GM23338 (cell line): ENCODE measurements at regions not wholly inside any gene's neighbourhood (a gene's known extent, or its start where the extent isn't known, plus 50 kb on each side); places are given as distances from the start of the nearest gene placed in this dataset.

Experiments used
- ATAC-seq: fragments of 200-7000 bp; cut with Tn5 transposase; 3 replicates; pipeline ENCODE4 v1.9.1; 2020
- DNase-seq: peaks from one replicate; pipeline ENCODE4 v3.0.0-alpha.2; 2015; ENCODE audit warnings: low spot score
- H2AFZ ChIP-seq: fragments of 200-600 bp; sonication (generic); 2 replicates; pipeline ENCODE4 v1.8.0; 2016; ENCODE audit warnings: antibody characterized with exemption, mild to moderate bottlenecking, moderate library complexity
- H3F3A ChIP-seq: fragments of 200-600 bp; sonication (generic); replicated peaks from 2 replicates; pipeline ENCODE4 v1.8.0; 2017; ENCODE audit warnings: antibody characterized with exemption, mixed run types, low read depth
- H3K27ac ChIP-seq: fragments of 200-600 bp; sonication (generic); 2 replicates; pipeline ENCODE4 v1.6.1; 2016; ENCODE audit warnings: low read depth
- H3K27me3 ChIP-seq: fragments of 200-600 bp; sonication (generic); 2 replicates; pipeline ENCODE4 v1.8.0; 2016; ENCODE audit warnings: mild to moderate bottlenecking, mixed run types, moderate library complexity; ENCODE audit not compliant: insufficient read depth
- H3K36me3 ChIP-seq: fragments of 200-600 bp; sonication (generic); 2 replicates; pipeline ENCODE4 v1.8.0; 2016; ENCODE audit warnings: mild to moderate bottlenecking; ENCODE audit not compliant: insufficient read depth
- H3K4me1 ChIP-seq: fragments of 200-600 bp; sonication (generic); 2 replicates; pipeline ENCODE4 v1.8.0; 2016; ENCODE audit warnings: mild to moderate bottlenecking, moderate library complexity; ENCODE audit not compliant: insufficient read depth
- H3K4me2 ChIP-seq: fragments of 200-600 bp; sonication (generic); 2 replicates; pipeline ENCODE4 v1.7.1; 2017; ENCODE audit warnings: mixed run types
- H3K4me3 ChIP-seq: fragments of 200-600 bp; sonication (generic); 2 replicates; pipeline ENCODE4 v1.6.1; 2016; ENCODE audit warnings: mixed run types
- H3K79me2 ChIP-seq: fragments of 200-600 bp; sonication (generic); replicated peaks from 2 replicates; pipeline ENCODE4 v1.8.0; 2017; ENCODE audit warnings: mild to moderate bottlenecking; ENCODE audit not compliant: insufficient read depth
- H3K9me2 ChIP-seq: fragments of 200-600 bp; sonication (generic); 2 replicates; pipeline ENCODE4 v1.8.0; 2017; ENCODE audit not compliant: insufficient read depth
- H4K20me1 ChIP-seq: fragments of 200-600 bp; sonication (generic); replicated peaks from 2 replicates; pipeline ENCODE4 v1.8.0; 2017; ENCODE audit warnings: mild to moderate bottlenecking; ENCODE audit not compliant: insufficient read depth
- H3K27ac Mint-ChIP-seq: 2 replicates; pipeline ENCODE4 v1.8.0; 2020; ENCODE audit warnings: inconsistent platforms, mild to moderate bottlenecking, moderate library complexity, mixed read lengths
- H3K27me3 Mint-ChIP-seq: 3 replicates; pipeline ENCODE4 v1.8.0; 2022; ENCODE audit warnings: low read depth, mild to moderate bottlenecking, moderate library complexity, mixed read lengths, inconsistent platforms; ENCODE audit not compliant: insufficient read depth, poor library complexity
- H3K36me3 Mint-ChIP-seq: 3 replicates; pipeline ENCODE4 v1.8.0; 2021; ENCODE audit warnings: low read depth, mild to moderate bottlenecking, inconsistent platforms, moderate library complexity, mixed read lengths
- H3K4me1 Mint-ChIP-seq: 3 replicates; pipeline ENCODE4 v1.8.0; 2020; ENCODE audit warnings: mild to moderate bottlenecking, inconsistent platforms, mixed read lengths
- H3K4me3 Mint-ChIP-seq: 3 replicates; pipeline ENCODE4 v1.8.0; 2021; ENCODE audit warnings: moderate library complexity, mild to moderate bottlenecking, inconsistent platforms, mixed read lengths
- H3K9me3 Mint-ChIP-seq: 3 replicates; pipeline ENCODE4 v1.8.0; 2020; ENCODE audit warnings: moderate library complexity, mild to moderate bottlenecking, inconsistent platforms, mixed read lengths
- CREB1 ChIP-seq: fragments of 250-450 bp; sonication (Bioruptor Pico); IDR thresholded peaks from 2 replicates; pipeline ENCODE4 v1.5.0; 2020; ENCODE audit warnings: low read depth, mild to moderate bottlenecking, moderate library complexity
- EZH2 ChIP-seq: fragments of 200-600 bp; sonication (generic); IDR thresholded peaks from one replicate; pipeline ENCODE4 v1.8.0; 2017; ENCODE audit warnings: antibody characterized with exemption, mild to moderate bottlenecking, low read depth; ENCODE audit not compliant: unreplicated experiment
- EZH2phosphoT487 ChIP-seq: fragments of 200-600 bp; sonication (generic); IDR thresholded peaks from one replicate; pipeline ENCODE4 v1.8.1; 2018; ENCODE audit warnings: antibody characterized with exemption; ENCODE audit not compliant: unreplicated experiment
- JUNB ChIP-seq: IDR thresholded peaks from one replicate; pipeline ENCODE4 v1.6.1; 2016; ENCODE audit warnings: antibody characterized with exemption; ENCODE audit not compliant: unreplicated experiment
- NANOG ChIP-seq: IDR thresholded peaks from 2 replicates; pipeline ENCODE4 v1.6.1; 2016; ENCODE audit warnings: antibody characterized with exemption, borderline replicate concordance
- POLR2AphosphoS5 ChIP-seq: IDR thresholded peaks from 2 replicates; pipeline ENCODE4 v1.6.1; 2016; ENCODE audit warnings: antibody characterized with exemption, low read depth
- ZNF114 ChIP-seq: fragments of 250-450 bp; sonication (Bioruptor Pico); IDR thresholded peaks from 2 replicates; pipeline ENCODE4 v1.5.0; 2020; ENCODE audit warnings: mild to moderate bottlenecking, moderate library complexity
- ZNF331 ChIP-seq: fragments of 250-450 bp; sonication (Bioruptor Pico); IDR thresholded peaks from 2 replicates; pipeline ENCODE4 v1.5.0; 2020; ENCODE audit warnings: low read depth, mild to moderate bottlenecking, moderate library complexity
- TF ChIP-seq, protein P1 (sequence below): fragments of 250-450 bp; sonication (Bioruptor Pico); IDR thresholded peaks from 2 replicates; pipeline ENCODE4 v1.5.0; 2020; ENCODE audit warnings: mild to moderate bottlenecking, moderate library complexity
- TF ChIP-seq, protein P2 (sequence below): IDR thresholded peaks from 2 replicates; pipeline ENCODE4 v1.6.1; 2016; ENCODE audit warnings: antibody characterized with exemption
- TF ChIP-seq, protein P3 (sequence below), 2 experiments: fragments of 200-600 bp in 1 of 2; sonication (generic) in 1 of 2; conservative IDR thresholded peaks; 2 replicates each; pipeline versions ENCODE4 v1.5.1 to v1.6.1; 2016 to 2017; ENCODE audit warnings: antibody characterized with exemption in 2 of 2, low read depth in 2 of 2, mild to moderate bottlenecking in 2 of 2, moderate library complexity in 1 of 2

DNA sequence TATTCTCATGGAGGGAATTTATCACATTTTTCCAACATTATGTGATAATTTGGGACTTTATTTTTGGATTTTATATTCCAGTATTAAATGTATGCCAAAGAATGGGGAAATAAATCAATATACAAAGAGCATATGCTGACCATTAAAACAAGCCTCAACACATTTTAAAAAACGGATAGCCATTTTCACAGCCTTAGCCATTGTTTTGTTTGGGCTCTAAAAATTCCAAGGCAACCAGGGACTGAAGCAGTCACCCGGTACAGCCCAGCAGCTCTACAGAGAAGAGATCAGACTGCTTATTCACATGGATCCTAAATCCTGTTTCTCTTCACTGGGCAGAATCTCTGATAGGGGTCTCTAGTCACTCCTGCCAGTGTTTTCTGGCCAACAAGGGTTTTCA is 150.2 kb upstream of the OGFRL1 start (continued):
- TF ChIP-seq, protein P1, sequence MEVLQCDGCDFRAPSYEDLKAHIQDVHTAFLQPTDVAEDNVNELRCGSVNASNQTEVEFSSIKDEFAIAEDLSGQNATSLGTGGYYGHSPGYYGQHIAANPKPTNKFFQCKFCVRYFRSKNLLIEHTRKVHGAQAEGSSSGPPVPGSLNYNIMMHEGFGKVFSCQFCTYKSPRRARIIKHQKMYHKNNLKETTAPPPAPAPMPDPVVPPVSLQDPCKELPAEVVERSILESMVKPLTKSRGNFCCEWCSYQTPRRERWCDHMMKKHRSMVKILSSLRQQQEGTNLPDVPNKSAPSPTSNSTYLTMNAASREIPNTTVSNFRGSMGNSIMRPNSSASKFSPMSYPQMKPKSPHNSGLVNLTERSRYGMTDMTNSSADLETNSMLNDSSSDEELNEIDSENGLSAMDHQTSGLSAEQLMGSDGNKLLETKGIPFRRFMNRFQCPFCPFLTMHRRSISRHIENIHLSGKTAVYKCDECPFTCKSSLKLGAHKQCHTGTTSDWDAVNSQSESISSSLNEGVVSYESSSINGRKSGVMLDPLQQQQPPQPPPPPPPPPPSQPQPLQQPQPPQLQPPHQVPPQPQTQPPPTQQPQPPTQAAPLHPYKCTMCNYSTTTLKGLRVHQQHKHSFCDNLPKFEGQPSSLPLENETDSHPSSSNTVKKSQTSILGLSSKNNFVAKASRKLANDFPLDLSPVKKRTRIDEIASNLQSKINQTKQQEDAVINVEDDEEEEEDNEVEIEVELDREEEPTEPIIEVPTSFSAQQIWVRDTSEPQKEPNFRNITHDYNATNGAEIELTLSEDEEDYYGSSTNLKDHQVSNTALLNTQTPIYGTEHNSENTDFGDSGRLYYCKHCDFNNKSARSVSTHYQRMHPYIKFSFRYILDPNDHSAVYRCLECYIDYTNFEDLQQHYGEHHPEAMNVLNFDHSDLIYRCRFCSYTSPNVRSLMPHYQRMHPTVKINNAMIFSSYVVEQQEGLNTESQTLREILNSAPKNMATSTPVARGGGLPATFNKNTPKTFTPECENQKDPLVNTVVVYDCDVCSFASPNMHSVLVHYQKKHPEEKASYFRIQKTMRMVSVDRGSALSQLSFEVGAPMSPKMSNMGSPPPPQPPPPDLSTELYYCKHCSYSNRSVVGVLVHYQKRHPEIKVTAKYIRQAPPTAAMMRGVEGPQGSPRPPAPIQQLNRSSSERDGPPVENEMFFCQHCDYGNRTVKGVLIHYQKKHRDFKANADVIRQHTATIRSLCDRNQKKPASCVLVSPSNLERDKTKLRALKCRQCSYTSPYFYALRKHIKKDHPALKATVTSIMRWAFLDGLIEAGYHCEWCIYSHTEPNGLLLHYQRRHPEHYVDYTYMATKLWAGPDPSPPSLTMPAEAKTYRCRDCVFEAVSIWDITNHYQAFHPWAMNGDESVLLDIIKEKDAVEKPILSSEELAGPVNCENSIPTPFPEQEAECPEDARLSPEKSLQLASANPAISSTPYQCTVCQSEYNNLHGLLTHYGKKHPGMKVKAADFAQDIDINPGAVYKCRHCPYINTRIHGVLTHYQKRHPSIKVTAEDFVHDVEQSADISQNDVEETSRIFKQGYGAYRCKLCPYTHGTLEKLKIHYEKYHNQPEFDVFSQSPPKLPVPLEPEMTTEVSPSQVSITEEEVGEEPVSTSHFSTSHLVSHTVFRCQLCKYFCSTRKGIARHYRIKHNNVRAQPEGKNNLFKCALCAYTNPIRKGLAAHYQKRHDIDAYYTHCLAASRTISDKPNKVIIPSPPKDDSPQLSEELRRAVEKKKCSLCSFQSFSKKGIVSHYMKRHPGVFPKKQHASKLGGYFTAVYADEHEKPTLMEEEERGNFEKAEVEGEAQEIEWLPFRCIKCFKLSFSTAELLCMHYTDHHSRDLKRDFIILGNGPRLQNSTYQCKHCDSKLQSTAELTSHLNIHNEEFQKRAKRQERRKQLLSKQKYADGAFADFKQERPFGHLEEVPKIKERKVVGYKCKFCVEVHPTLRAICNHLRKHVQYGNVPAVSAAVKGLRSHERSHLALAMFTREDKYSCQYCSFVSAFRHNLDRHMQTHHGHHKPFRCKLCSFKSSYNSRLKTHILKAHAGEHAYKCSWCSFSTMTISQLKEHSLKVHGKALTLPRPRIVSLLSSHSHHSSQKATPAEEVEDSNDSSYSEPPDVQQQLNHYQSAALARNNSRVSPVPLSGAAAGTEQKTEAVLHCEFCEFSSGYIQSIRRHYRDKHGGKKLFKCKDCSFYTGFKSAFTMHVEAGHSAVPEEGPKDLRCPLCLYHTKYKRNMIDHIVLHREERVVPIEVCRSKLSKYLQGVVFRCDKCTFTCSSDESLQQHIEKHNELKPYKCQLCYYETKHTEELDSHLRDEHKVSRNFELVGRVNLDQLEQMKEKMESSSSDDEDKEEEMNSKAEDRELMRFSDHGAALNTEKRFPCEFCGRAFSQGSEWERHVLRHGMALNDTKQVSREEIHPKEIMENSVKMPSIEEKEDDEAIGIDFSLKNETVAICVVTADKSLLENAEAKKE (CRISPR knock-in tag), result no peak
- TF ChIP-seq EZH2phosphoT487 (no peak), POLR2AphosphoS5 (no peak)
- TF ChIP-seq, protein P2, sequence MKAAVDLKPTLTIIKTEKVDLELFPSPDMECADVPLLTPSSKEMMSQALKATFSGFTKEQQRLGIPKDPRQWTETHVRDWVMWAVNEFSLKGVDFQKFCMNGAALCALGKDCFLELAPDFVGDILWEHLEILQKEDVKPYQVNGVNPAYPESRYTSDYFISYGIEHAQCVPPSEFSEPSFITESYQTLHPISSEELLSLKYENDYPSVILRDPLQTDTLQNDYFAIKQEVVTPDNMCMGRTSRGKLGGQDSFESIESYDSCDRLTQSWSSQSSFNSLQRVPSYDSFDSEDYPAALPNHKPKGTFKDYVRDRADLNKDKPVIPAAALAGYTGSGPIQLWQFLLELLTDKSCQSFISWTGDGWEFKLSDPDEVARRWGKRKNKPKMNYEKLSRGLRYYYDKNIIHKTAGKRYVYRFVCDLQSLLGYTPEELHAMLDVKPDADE, result no peak

DNA sequence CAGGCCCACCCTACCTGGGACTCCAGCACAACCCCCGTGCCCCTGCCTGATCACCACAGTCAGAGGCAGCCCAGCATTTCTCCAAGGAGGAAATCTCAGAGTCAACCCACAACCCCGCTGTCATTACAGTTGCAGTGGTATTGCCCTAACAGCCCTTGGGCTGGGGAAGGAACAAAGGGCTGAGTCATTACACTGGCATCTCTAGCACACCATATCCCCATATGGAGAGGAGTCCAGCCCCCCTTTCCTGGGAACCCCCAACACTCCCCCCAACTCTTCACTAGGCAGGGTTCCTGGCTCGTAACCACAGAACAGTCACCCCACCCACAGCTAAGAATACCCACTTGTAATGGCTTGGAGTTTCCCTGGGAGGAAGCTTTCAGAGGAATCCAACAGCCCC is 149.4 kb upstream of the OGFRL1 start:
- Histone ChIP-seq H3K27ac (no peak overlapping the region), H3K36me3 (no peaks in the 10 kb centered on the region), H2AFZ (no peak overlapping the region), H4K20me1 (no peaks in the 10 kb centered on the region), H3F3A (no peaks in the 10 kb centered on the region), H3K9me2 (0 out of 2 replicates have a peak, but pooled peaks cover 2% of the 10 kb centered on the region), H3K4me2 (no peak overlapping the region), H3K79me2 (no peaks in the 10 kb centered on the region), H3K4me1 (0 out of 2 replicates have a peak, but pooled peaks cover 3% of the 10 kb centered on the region), H3K27me3 (no peaks in the 10 kb centered on the region), H3K4me3 (no peak overlapping the region)
- DNase-seq, result no peak
- H3K27me3 Mint-ChIP-seq, result no peaks in the 10 kb centered on the region
- ATAC-seq, result no peak
- H3K4me1 Mint-ChIP-seq, result peaks cover 8% of the 10 kb centered on the region; the same call in 1 of the 3 replicates
- peaks cover 2% of the 10 kb centered on the region; the same call in 1 of the 3 replicates for H3K9me3 Mint-ChIP-seq
- no peak for TF ChIP-seq ZNF114 (CRISPR knock-in tag)
- no peak for TF ChIP-seq EZH2
- TF ChIP-seq NANOG, result no peak
- TF ChIP-seq EZH2phosphoT487, result no peak
- TF ChIP-seq, protein P3, sequence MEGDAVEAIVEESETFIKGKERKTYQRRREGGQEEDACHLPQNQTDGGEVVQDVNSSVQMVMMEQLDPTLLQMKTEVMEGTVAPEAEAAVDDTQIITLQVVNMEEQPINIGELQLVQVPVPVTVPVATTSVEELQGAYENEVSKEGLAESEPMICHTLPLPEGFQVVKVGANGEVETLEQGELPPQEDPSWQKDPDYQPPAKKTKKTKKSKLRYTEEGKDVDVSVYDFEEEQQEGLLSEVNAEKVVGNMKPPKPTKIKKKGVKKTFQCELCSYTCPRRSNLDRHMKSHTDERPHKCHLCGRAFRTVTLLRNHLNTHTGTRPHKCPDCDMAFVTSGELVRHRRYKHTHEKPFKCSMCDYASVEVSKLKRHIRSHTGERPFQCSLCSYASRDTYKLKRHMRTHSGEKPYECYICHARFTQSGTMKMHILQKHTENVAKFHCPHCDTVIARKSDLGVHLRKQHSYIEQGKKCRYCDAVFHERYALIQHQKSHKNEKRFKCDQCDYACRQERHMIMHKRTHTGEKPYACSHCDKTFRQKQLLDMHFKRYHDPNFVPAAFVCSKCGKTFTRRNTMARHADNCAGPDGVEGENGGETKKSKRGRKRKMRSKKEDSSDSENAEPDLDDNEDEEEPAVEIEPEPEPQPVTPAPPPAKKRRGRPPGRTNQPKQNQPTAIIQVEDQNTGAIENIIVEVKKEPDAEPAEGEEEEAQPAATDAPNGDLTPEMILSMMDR (conservative IDR thresholded peaks at IDR 0.05; ENCODE audit: low read depth in 2 of 2), result no peak
- TF ChIP-seq ZNF331 (CRISPR knock-in tag), result no peak
- TF ChIP-seq CREB1 (CRISPR knock-in tag), result no peak
- no peak for TF ChIP-seq JUNB
- H3K36me3 Mint-ChIP-seq, result no peaks in the 10 kb centered on the region; the same call in 2 of the 3 replicates
- H3K27ac Mint-ChIP-seq, result no peak overlapping the region
- no peak overlapping the region for H3K4me3 Mint-ChIP-seq
